ENCODE measurements at regions not wholly inside any gene's neighbourhood (a gene's known extent, or its start where the extent isn't known, plus 50 kb on each side); places are given as distances from the start of the nearest gene placed in this dataset.

DNA sequence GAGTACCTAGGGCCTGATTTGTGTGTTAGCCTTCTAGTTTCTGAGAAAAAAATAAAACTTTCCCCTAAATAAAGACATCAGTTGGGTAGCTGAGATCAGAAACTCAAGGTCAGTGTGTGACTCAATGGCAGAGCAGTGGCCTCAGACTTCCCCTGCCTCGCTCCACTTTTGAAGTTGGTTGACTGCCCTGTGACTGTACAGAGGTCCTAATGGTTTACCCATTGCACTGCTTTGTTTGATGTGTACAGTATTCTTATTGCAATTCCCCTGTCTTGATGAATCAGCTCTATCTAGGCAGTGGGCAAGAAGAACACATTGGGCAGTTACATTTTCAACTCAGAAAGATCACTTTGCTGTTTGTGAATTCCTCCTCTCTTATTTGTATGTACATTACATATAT is 315.7 kb downstream of the KCNS3 start:
- Histone ChIP-seq H3K9me3 (ENCODE audit: control insufficient read depth in 2 of 2, insufficient read depth in 1 of 2, low read length in 1 of 2) (no peaks in the 10 kb centered on the region), H3K36me3 (ENCODE audit: control insufficient read depth in 2 of 2, insufficient read depth in 2 of 2, low read length in 1 of 2) (no peaks in the 10 kb centered on the region), H3K4me1 (ENCODE audit: control insufficient read depth in 2 of 2, insufficient read depth in 2 of 2, low read length in 2 of 2) (no peaks in the 10 kb centered on the region), H3K27ac (ENCODE audit: low read depth in 1 of 2, low read length in 1 of 2) (no peak overlapping the region), H3K4me3 (ENCODE audit: low read length in 2 of 2) (no peak overlapping the region), H3K27me3 (ENCODE audit: control insufficient read depth in 2 of 2, insufficient read depth in 1 of 2, low read length in 1 of 2) (no peaks in the 10 kb centered on the region)
- DNase-seq (ENCODE audit: low read depth in 6 of 9, low spot score in 9 of 9), result no peak
- 92% methylated on average over 1 of the region's 1 CpG for WGBS

DNA sequence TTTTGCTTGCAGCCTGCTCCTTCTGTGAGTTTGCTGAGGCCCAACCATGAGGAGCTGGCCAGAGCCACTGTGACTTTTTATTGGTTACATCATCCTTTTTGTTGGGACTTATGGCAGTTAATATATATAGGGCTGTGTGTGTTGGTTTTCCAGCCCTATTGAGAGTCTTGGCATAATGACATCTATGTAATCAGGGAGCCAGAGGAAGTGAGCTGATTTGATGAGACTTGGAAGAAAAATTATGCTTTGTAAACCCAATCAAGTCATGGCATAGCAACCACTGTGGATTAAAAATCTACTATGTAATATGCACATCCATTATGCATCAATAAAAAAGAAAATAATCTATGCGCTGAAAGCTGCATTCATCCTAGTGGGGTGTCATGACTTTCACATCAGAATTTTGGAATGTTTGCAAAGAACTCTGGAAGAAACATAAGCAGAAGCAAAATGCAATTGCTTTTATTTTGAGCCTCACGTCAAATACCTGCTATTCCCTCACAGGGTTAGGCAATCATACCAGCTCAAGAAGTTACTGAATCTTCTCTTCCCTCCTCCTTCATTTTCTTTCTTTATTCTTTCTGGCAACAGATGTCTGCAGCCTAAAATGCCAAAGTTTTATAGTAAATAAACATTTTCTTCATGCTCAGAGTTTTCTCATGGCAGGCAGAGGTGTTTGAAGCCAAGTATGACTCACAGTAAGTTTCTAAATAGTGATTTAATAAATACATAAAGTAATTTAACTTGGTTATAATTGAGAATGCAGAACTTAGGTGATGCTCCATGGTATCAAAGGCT is 308.5 kb downstream of the KCNS3 start:
- H3K36me3 ChIP-seq (ENCODE audit: control insufficient read depth in 2 of 2, insufficient read depth in 2 of 2, low read length in 1 of 2), result no peaks in the 10 kb centered on the region
- H3K4me1 ChIP-seq (ENCODE audit: control insufficient read depth in 2 of 2, insufficient read depth in 2 of 2, low read length in 2 of 2), result no peaks in the 10 kb centered on the region
- no peaks in the 10 kb centered on the region for H3K9me3 ChIP-seq (ENCODE audit: control insufficient read depth in 2 of 2, insufficient read depth in 1 of 2, low read length in 1 of 2)
- H3K4me3 ChIP-seq (ENCODE audit: low read length in 2 of 2), result no peak overlapping the region
- WGBS, result 49% methylated on average over 2 of the region's 2 CpGs
- no peak for DNase-seq (ENCODE audit: low read depth in 6 of 9, low spot score in 9 of 9)
- H3K27me3 ChIP-seq (ENCODE audit: control insufficient read depth in 2 of 2, insufficient read depth in 1 of 2, low read length in 1 of 2), result no peaks in the 10 kb centered on the region
- H3K27ac ChIP-seq (ENCODE audit: low read depth in 1 of 2, low read length in 1 of 2), result no peak overlapping the region

DNA sequence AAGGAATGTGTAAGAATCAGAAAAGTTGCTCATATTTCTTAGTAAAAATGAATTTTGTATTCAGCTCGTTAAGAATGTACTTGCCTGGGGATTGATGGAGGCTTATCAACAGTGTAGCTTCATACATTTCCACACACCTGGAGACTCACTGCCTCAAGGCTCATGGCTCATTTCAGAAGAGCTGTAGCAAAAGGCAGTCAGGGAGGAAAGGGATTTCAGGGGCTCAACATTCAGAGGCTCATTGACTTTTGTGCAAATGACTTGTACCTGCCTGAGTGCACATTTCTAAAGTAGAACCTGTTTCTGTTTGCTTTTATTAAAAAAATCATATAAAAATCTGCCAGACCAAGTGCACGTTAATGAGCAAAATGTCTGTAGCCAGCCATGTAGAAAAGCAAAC is 304.4 kb downstream of the KCNS3 start:
- Histone ChIP-seq H3K9me3 (ENCODE audit: control insufficient read depth in 2 of 2, insufficient read depth in 1 of 2, low read length in 1 of 2) (no peaks in the 10 kb centered on the region), H3K27me3 (ENCODE audit: control insufficient read depth in 2 of 2, insufficient read depth in 1 of 2, low read length in 1 of 2) (no peaks in the 10 kb centered on the region), H3K27ac (ENCODE audit: low read depth in 1 of 2, low read length in 1 of 2) (no peak overlapping the region), H3K4me1 (ENCODE audit: control insufficient read depth in 2 of 2, insufficient read depth in 2 of 2, low read length in 2 of 2) (no peaks in the 10 kb centered on the region), H3K4me3 (ENCODE audit: low read length in 2 of 2) (no peak overlapping the region), H3K36me3 (ENCODE audit: control insufficient read depth in 2 of 2, insufficient read depth in 2 of 2, low read length in 1 of 2) (no peaks in the 10 kb centered on the region)
- no peak for DNase-seq (ENCODE audit: low read depth in 6 of 9, low spot score in 9 of 9)
- 93% methylated on average over 2 of the region's 2 CpGs for whole genome bisulfite sequencing

DNA sequence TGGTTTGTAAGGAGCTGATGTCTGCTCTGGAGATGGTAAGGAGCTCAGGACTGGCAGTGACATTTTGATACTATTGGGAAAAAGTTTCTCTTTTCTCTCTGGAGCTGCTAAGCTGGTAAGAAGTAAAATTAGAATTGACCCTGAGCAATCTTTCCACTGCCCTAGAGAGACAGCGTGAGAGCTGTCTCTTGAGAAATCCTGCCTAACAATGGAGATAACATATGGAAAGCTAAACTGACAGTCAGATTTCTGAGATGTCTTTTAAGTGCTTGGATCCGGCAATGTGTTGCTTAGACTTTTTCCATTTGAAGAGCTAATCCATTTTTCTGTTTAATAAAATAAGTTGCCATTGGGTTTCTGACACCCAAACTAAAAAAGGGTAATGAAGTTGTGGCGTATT is 302.4 kb downstream of the KCNS3 start:
- Histone ChIP-seq H3K4me1 (ENCODE audit: control insufficient read depth in 2 of 2, insufficient read depth in 2 of 2, low read length in 2 of 2) (no peaks in the 10 kb centered on the region), H3K36me3 (ENCODE audit: control insufficient read depth in 2 of 2, insufficient read depth in 2 of 2, low read length in 1 of 2) (no peaks in the 10 kb centered on the region), H3K27me3 (ENCODE audit: control insufficient read depth in 2 of 2, insufficient read depth in 1 of 2, low read length in 1 of 2) (no peaks in the 10 kb centered on the region), H3K27ac (ENCODE audit: low read depth in 1 of 2, low read length in 1 of 2) (no peak overlapping the region), H3K9me3 (ENCODE audit: control insufficient read depth in 2 of 2, insufficient read depth in 1 of 2, low read length in 1 of 2) (no peaks in the 10 kb centered on the region), H3K4me3 (ENCODE audit: low read length in 2 of 2) (no peak overlapping the region)
- no peak for DNase-seq (ENCODE audit: low read depth in 6 of 9, low spot score in 9 of 9)
- WGBS, result 89% methylated on average over 3 of the region's 3 CpGs

DNA sequence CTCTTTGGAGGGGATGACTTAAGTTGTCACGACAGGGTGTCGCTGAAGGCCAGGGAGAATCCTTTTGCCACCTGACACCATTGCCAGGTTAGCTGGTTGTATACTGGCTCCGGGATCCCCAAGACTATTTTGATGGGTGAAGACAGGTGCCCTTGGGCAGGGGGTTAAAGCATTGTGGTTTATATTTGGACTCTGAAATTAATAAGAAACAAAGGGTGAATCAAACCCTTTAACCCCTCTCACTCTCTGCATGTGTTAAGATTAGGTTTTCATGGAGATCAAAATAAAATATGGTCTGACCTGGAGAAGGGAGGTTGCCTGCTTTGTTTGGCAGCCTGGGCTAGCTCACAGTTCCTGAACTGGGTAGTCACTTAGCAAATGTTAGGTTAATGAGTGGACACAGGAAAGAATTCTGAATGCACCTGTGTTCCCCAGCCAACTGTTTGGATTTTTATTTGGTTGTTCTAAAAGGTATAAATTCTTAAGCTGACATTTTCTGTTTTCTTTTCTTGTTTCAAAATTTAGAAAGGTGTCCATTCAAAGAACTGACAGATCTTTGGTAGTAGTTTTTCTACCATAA is 301.7 kb downstream of the KCNS3 start:
- no peak overlapping the region for H3K4me3 ChIP-seq (ENCODE audit: low read length in 2 of 2)
- no peaks in the 10 kb centered on the region for H3K27me3 ChIP-seq (ENCODE audit: control insufficient read depth in 2 of 2, insufficient read depth in 1 of 2, low read length in 1 of 2)
- DNase-seq (ENCODE audit: low read depth in 6 of 9, low spot score in 9 of 9), result no peak
- no peaks in the 10 kb centered on the region for H3K9me3 ChIP-seq (ENCODE audit: control insufficient read depth in 2 of 2, insufficient read depth in 1 of 2, low read length in 1 of 2)
- H3K27ac ChIP-seq (ENCODE audit: low read depth in 1 of 2, low read length in 1 of 2), result no peak overlapping the region
- 87% methylated on average over 3 of the region's 3 CpGs for WGBS
- H3K4me1 ChIP-seq (ENCODE audit: control insufficient read depth in 2 of 2, insufficient read depth in 2 of 2, low read length in 2 of 2), result no peaks in the 10 kb centered on the region
- no peaks in the 10 kb centered on the region for H3K36me3 ChIP-seq (ENCODE audit: control insufficient read depth in 2 of 2, insufficient read depth in 2 of 2, low read length in 1 of 2)

DNA sequence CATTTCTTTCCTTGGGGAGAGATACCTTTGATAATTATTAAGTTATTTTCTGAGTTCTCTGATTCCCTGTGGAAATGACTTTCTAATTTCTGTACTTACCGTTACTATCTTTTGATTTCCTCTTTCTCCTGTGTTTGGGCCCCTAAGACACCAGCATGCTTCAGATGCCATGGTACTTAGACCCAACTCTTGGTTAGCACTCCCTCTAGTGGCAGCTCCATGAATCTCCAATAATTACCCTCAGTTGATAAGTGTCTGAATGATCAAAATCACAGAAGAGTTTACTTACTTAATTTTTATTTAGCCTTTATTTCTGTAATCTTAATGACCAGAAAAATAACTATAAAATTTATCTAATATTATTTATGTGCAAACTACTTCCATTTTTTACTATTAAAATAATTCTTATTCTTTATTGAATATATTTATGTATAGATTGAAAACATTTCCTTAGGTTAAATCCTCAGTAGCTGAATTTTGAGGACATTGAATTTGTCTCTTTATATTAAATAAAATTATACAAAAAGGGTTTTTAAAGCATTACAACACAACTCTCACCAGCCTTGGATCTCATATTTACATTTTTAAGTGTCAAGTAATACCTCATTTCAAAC is 300.4 kb downstream of the KCNS3 start:
- DNase-seq (ENCODE audit: low read depth in 6 of 9, low spot score in 9 of 9), result peak; percentile 3 to 61 (median 19)
- H3K4me1 ChIP-seq (ENCODE audit: control insufficient read depth in 2 of 2, insufficient read depth in 2 of 2, low read length in 2 of 2), result no peaks in the 10 kb centered on the region
- no peak overlapping the region for H3K4me3 ChIP-seq (ENCODE audit: low read length in 2 of 2)
- H3K27me3 ChIP-seq (ENCODE audit: control insufficient read depth in 2 of 2, insufficient read depth in 1 of 2, low read length in 1 of 2), result no peaks in the 10 kb centered on the region
- no peaks in the 10 kb centered on the region for H3K9me3 ChIP-seq (ENCODE audit: control insufficient read depth in 2 of 2, insufficient read depth in 1 of 2, low read length in 1 of 2)
- no peaks in the 10 kb centered on the region for H3K36me3 ChIP-seq (ENCODE audit: control insufficient read depth in 2 of 2, insufficient read depth in 2 of 2, low read length in 1 of 2)
- 0% methylated on average over 1 of the region's 1 CpG for WGBS
- H3K27ac ChIP-seq (ENCODE audit: low read depth in 1 of 2, low read length in 1 of 2), result no peak overlapping the region

DNA sequence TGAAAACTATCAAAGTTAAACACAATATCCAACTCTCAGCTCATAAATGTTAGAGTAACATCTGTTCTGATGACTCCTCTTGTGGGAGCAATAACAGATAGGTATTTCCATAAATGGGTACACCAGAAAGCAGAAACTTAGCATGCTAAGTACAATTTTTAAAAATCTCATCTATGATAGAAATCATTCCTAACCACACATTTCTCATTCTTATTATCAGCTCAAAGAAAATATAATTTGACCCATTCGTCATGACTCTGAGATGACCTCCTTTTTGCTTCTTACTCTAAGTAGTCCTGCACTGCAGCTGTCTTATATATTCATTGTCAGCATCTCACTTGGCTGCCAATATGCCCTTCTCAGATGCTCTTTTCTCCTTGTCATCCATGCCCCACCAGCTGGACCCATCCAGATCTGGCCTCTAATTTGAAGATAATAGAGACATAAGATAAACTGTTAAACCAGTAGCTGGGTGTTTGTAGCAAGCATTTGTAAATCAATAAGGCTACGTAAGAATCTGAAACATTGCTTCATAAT is 298.3 kb downstream of the KCNS3 start:
- H3K4me1 ChIP-seq (ENCODE audit: control insufficient read depth in 2 of 2, insufficient read depth in 2 of 2, low read length in 2 of 2), result no peaks in the 10 kb centered on the region
- H3K9me3 ChIP-seq (ENCODE audit: control insufficient read depth in 2 of 2, insufficient read depth in 1 of 2, low read length in 1 of 2), result no peaks in the 10 kb centered on the region
- no peaks in the 10 kb centered on the region for H3K27me3 ChIP-seq (ENCODE audit: control insufficient read depth in 2 of 2, insufficient read depth in 1 of 2, low read length in 1 of 2)
- H3K27ac ChIP-seq (ENCODE audit: low read depth in 1 of 2, low read length in 1 of 2), result no peak overlapping the region
- DNase-seq (ENCODE audit: low read depth in 6 of 9, low spot score in 9 of 9), result no peak
- WGBS, result 95% methylated on average over 2 of the region's 2 CpGs
- no peaks in the 10 kb centered on the region for H3K36me3 ChIP-seq (ENCODE audit: control insufficient read depth in 2 of 2, insufficient read depth in 2 of 2, low read length in 1 of 2)
- H3K4me3 ChIP-seq (ENCODE audit: low read length in 2 of 2), result no peak overlapping the region

DNA sequence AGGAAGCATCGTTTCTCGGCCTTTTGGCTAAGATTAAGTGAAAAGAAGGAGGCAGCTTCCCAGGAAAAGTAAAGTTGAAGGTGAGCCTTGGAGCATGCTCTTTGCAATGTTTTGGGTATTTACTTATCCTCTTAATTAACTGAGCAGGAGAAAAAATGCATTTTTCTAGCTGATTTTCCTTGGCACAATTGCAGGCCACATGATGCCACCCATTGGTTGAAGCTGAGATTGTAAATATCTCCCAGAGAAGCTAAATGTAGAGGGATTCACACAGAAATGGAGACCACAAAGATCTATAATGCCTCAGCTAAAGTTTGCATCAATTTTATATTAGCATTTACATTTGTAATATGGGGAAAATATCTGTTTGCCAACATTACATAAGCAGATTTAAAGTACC is 294.1 kb downstream of the KCNS3 start:
- H3K36me3 ChIP-seq (ENCODE audit: control insufficient read depth in 2 of 2, insufficient read depth in 2 of 2, low read length in 1 of 2), result no peaks in the 10 kb centered on the region
- no peak overlapping the region for H3K4me3 ChIP-seq (ENCODE audit: low read length in 2 of 2)
- no peaks in the 10 kb centered on the region for H3K9me3 ChIP-seq (ENCODE audit: control insufficient read depth in 2 of 2, insufficient read depth in 1 of 2, low read length in 1 of 2)
- no peaks in the 10 kb centered on the region for H3K4me1 ChIP-seq (ENCODE audit: control insufficient read depth in 2 of 2, insufficient read depth in 2 of 2, low read length in 2 of 2)
- WGBS, result 93% methylated on average over 2 of the region's 2 CpGs
- DNase-seq (ENCODE audit: low read depth in 6 of 9, low spot score in 9 of 9), result no peak
- H3K27me3 ChIP-seq (ENCODE audit: control insufficient read depth in 2 of 2, insufficient read depth in 1 of 2, low read length in 1 of 2), result no peaks in the 10 kb centered on the region
- H3K27ac ChIP-seq (ENCODE audit: low read depth in 1 of 2, low read length in 1 of 2), result no peak overlapping the region

All from thymus (tissue), 11 donors.